GM21390 (cell line): ENCODE measurements at regions not wholly inside any gene's neighbourhood (a gene's known extent, or its start where the extent isn't known, plus 50 kb on each side); places are given as distances from the start of the nearest gene placed in this dataset.
"Not testable (repeated sequence)": the region's sequence is repeated elsewhere in the genome, so short reads cannot be mapped to it uniquely, and the experiment has no call there.

ENCODE experiments used
- ATAC-seq: cut with Tn5 transposase; IDR thresholded peaks from one replicate; pipeline ENCODE4 v1.9.1; 2021; ENCODE audit not compliant: unreplicated experiment

DNA sequence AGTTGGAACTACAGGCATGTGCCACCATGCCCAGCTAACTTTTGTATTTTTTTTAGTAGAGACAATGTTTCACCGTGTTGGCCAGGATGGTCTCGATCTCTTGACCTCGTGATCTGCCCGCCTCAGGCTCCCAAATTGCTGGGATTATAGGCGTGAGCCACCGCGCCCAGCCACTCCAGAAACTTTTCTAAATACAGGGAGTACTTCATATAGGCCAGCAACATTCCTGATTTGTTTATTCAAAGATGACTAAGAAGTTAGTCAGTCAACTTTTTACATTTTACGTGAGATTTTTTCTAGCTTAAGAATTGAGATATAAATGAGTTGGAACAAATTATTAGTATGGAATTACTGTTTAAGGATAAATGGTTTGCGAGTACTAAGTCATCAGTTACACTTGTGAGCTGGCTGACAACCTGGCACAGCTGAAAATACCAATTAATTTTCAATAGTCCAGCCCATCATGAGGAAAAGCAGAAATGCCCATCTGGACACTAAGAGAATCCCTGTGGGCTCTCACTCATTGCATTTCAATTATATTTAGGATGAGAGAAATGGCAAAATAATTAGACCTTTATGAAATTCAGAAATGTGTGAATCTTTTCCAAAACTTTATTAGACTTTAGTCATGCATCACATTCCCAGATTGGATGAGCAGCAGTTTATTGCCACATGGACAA is 430.8 kb upstream of the SPATA31A3 start:
- ATAC-seq: not testable (repeated sequence)

DNA sequence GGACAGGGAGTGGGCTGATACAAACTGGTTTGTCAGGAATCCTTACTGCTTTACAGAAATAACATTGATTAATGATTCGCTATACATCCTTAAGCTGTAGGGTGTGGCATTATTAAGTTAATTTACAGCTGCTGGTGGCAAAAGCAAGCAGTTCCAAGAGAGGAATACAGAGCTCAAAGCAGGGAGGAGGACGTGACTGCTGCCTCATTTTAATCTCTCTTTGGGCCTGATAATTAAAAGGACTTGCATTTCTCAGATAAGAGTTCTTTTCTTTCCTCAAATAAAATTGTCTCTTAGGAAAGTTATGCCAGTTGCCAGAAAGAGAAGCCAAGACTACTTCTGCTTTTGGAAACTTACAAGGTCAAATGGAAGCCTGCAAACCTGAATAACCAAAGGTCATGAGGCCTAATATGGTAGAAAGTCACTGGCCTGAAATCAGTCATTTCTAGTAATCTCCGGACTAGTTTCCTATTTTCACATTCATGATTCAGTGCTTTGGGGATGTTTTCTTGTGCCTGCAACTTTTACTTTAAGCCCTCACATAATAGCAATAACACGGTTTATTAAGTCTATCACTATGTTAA is 426.2 kb upstream of the SPATA31A3 start:
- ATAC-seq: not testable (repeated sequence)

DNA sequence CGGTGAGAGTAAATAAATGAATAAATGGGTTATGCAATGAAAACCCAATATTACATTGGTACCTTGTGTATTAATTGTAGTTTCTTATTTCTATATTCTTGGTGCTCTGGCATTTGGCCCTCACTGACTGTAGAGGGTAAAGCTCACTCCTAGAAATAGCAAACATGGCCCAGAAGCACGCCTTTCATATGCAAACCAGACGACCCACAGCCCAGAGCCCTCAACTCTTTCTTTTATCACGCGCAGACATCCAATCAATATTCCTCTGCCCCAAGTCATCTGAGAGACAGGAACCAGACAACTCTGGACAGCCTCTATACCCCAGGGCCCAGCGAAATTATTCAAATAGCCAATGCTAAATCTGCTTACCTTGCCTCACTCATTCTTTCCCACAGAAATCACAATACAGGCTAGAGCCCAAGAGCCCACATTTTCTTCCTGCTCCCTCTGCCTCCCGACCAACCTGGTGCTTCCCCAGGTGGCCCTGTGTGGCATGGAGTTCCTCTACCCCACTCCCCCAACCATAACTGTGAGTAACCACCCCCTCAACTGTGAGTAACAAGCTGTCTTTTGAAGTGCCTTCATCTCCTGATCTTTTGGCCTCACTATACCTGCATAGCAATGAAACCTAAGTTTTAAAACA is 425.1 kb upstream of the SPATA31A3 start:
- ATAC-seq: not testable (repeated sequence)

DNA sequence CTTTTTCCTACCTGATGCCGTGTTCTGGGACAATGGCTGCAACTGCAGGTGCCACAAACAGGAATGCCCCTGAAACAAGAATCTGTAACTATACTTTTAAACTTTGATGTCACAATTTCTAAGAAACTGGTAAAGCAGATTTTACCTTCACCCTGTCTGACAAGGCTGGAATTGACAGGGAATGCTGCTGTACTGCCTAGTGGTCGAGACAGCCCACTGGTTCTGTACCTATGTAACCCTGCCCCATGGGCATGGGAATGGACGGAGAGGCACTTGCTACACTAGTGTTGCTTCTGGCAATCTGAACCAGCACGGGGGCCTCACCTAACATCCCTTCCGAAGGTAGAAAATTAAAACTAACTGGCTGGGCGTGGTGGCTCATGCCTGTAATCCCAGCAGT is 424.3 kb upstream of the SPATA31A3 start:
- not testable (repeated sequence) for ATAC-seq

DNA sequence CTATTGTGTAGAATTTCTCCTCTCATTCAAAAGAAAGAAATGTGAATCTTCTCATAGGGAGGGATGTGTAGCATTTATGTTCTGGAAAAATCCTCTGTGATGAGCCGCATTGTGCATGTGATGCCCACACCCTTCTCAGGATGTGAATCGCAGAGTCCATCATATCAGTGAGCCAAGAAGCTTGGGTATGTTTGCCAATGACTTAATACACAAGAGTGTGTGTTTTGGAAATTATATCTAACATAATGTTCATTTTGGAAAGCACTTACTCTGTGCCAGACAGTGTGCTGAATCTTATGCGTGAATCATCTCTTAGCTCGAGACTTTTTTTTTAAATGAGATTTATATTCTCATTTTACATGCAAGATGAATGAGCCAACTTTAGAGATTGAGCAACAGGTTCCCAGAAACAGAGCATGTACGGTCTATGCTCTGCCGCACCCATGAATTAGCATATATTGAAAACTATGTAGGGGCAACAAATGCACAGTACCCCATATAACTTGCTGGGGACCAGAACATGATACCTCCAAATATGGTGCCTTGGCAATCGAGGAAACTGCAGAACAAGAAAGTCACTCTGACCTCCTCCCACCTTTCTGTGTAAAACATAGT is 418.4 kb upstream of the SPATA31A3 start:
- not testable (repeated sequence) for ATAC-seq

DNA sequence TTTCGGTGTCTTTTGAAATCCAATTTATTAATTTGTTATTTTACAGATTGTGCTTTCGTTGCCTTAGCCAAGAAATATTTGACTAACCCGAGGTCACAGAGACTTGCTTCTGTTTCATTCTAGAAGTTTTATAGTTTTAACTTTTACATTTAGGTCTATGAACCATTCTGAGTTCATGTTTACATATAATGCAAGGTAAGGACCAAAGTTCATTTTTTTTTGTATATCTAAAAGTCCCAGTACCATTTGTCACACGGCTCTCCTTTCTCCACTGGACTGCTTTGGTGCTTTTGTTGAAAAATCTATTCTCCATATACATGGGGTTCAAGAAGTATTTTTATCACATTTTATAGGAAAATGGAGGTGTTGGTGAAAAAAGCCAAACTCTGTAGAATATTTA is 411.4 kb upstream of the SPATA31A3 start:
- not testable (repeated sequence) for ATAC-seq

DNA sequence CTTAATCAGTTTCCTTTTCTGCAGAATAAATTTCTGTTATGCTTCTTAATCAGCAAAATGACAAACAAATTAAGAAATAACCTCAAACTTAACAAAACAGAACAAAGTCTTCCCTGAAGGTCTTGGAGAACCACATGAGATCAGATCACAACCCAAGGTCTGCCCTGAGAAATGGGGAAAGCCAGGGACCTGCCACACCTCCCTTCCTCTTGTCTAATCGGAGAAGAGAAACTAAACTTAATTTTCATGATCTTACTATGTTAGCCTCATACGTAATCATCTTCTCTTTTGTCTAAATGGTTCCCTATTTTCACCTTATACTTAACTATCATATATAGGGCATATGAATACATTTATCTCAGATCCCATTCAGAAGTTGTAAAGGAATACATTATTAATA is 405.4 kb upstream of the SPATA31A3 start:
- ATAC-seq: not testable (repeated sequence)

DNA sequence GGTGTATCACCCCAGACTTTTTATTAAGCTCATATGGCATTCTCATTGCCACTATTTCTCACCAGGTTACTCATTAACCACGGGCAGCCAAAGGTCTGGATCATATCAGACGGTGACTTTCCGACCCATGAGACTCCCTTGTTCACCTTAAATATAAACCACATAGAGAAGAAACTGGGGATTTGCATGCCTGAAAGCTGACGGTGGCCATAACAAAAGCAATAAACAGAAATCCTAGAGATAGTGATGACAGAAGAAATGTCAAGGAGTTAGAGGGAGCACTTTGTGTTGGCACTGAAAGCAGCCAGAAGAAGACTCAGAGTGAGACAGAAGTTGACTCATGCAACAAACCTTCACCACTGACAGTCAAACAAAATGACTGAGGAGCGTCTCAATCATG is 402.4 kb upstream of the SPATA31A3 start:
- ATAC-seq: not testable (repeated sequence)

DNA sequence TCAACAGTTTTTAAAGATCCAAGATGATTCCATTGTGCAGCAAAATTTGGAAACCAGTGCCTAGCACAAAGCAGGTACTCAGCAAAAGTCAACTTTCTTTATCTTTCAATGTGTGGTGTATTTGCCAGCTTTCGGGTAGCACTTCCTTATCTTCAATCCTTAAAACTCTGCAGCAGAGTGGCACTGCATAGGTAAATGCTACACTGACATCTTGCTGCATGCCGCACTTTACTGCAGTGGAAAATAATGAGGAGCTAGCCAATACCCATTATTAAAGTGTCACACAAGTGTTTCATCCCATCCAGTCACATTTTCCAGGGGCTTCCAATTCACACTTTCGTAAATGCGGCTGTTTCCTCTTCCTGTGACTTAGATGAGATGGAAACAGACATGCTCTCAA is 401.7 kb upstream of the SPATA31A3 start:
- ATAC-seq: not testable (repeated sequence)

DNA sequence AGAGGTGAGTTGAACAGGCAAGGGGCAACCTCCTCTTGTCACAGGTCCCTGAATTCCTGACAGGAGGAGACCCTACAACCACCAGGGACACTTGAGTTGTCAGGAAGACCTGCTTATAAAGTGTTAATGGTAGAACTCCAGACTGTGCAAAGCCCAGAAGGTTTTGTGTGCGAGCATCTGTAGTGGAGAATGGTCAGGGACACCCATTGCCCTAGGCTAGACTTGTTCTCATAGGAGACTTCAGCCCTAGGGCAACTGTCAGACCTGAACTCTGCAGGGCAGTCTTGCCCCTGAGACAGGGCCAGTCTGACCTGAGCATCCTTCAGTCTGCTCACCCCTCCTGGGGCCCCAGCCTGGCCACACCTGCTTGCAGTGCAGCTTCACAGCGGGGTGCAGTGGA is 377.3 kb upstream of the SPATA31A3 start:
- ATAC-seq: not testable (repeated sequence)

DNA sequence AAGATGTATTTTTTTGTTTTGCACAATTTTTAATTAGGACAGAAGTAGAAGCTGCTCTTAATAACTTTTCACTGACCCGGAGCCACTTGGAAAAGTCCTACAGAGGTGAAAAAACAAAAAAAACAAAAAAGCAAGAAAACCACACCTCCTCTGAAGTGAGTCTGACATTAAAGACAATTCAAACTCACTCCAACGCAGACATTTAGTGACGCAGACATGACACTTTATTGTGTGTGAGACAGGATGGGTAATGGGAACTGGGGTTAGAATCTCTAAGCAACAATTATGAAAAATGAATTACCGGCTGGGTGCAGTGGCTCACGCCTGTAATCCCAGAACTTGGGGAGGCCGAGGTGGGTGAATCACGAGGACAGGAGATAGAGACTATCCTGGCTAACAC is 370.0 kb upstream of the SPATA31A3 start:
- ATAC-seq: not testable (repeated sequence)

DNA sequence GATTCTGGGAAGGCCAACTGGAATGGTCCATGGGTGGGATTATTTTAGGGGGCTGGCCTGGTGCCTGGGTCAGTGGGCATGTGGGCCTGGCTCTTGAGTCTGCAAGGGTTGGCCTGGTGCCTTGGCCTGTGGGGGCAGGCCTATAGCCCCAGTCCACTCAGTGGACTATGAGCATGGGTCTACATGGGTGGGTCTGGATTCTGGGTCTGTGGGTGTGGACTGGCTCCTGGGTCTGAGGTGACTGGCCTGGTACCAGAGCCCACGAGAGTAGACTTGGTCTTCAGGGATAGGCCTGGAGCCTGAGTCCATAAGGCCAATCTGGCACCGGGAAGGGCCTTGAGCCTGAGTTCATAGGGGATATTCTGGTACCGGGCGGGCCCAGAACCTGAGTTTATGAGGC is 361.6 kb upstream of the SPATA31A3 start:
- not testable (repeated sequence) for ATAC-seq

DNA sequence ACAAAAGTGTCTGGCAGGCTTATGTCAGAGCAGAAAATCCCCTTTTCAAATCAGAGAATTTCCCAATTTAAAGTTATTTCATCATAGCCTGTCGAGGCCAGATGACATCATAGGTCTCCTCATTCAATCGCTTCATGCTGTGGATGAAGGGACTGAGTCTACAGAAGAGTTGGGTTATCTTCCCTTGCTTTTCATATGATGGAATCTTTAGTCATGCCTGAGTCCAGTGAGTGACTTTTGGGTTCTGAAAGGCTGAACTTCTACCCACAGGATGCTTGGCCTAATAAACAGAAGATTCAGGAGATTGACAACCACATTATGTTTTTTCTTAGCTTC is 357.0 kb upstream of the SPATA31A3 start:
- not testable (repeated sequence) for ATAC-seq

DNA sequence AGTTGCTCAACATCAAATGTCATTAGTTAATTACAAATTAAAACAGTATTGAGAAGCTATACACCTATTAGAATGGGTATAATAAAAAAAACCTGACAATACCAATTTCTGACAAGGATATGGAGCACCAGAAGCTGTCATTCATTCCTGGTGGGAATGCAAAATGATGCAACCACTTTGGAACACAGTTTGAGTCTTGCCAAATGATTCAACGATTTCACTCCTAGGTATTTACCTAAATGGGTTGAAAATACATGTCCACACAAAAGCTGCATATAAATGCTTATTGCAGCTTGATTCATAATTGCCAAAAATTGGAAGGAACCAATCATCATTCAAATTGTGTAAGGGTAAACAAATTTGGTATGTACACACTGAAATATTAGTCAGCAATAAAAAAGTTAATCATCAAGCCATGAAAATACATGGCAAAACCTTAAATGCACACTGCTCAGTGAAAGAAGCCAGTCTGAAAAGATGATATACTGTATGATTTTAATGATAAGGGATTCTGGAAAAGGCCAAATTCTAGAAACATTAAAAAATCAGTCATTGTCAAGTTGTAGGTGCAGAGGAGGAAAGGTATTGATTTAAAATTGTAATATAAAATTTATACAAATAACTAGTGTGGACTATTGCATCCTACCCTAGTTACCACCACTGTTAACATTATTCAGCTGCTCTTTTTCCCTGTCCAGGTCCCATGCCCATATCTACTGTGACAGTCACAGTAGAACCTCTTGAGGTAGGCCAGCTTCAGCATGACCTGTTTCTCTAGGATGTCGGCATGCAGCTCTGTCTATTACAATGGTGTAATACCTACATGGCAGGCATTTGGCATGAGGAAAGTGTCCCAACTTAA is 356.4 kb upstream of the SPATA31A3 start:
- not testable (repeated sequence) for ATAC-seq

DNA sequence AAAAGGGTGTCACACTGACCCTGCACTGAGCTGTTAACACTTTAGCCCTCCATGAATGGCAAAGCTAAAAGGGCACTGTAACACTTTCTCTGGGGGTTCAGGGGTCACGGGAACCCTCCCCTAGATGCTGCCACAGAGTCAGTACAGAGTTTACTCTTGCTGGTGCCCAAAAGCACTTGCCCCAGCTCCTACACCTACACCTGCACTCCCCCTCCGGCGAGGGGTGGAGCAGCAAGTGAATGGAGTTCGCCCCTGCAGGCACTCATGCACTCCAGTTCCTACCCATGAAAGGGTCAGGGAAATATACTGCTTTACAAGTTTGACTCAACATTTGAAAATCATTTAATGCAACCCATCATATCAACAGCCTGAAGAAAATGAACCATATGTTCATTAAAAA is 355.7 kb upstream of the SPATA31A3 start:
- not testable (repeated sequence) for ATAC-seq

DNA sequence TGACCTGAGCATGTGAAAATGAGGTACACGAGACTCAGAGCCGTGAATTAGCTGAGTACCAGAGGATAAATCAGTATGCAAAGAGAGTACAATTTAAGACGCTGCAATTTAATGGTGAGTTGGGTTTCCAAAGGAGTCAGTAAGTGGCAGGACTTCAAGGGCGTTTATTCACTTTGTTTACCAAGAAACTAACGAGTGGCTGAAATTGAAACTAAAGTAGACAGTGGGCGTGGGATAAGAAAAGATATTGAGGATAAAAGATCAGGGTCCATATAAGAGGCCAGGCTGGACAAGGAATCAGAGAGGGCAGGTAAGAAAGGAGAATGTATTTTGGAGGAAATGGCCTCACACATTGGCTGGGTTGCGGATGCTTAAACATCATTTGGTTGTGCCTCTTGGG is 346.9 kb upstream of the SPATA31A3 start:
- ATAC-seq: not testable (repeated sequence)

DNA sequence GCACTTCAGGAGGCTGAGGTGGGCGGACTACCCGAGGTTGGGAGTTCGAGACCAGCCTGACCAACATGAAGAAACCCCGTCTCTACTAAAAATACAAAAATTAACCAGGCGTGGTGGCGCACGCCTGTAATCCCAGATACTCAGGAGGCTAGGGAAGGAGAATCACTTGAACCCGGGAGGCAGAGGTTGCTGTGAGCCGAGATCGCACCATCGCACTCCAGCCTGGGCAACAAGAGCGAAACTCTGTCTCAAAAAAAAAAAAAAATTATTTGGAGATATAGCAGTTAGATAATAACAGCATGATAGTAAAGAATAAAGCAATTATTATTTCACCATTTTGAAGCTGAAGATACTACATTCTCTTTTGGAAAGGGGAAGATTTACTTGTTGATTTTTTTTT is 345.9 kb upstream of the SPATA31A3 start:
- ATAC-seq: not testable (repeated sequence)

DNA sequence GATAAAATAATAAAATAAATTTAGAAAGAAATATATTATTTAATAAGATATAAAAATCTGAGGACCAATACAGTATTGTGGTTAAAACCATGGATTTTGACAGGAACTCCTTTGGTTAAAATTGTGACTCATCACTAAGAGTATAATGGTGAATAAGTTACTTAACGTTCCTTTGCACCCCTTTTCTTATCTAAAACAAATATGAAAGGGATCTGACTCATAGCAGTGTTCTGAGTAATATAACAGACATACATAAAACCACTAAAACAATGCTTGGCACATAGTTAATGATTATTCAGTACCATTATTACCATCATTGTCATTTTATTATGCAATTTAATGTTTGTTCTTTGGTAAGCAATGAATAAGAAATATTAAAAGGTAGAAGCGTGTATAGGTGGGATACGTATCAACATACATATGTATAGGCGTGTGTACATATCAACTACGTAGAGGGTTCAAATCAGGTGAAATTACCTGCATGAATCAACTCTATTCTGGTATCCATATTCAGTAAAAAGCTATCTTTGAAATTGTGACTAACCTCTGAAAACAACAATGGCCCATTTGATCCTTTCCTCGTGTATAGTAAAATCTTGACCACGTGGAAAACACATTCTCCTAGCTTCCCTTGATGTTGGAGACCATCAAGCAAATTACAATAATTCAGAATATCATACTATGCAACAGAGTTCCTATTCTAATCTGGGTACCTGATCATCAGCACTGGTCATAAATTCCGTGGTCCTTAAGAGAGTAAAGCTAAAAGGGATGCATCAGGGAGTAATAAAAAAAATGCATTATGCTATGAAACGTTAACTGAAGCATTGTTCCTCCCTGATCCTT is 342.6 kb upstream of the SPATA31A3 start:
- ATAC-seq: not testable (repeated sequence)

DNA sequence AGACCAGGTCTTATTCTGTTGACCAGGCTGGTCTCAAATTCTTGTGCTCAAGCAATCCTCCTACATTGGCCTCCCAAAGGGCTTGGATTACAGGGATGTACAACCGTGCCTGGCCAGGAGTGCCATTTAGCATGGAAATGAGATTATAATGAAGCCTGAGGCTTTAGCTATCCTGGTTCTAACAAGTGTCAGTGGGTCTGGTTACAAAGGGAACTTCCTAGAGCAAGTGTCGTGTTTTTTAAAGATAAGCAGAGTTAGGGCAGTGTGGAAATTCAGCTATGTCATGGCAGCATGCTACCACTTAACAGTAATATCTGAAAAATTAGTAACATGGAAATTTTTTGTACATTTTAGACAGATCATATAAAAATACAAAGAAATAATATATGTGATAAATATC is 339.3 kb upstream of the SPATA31A3 start:
- ATAC-seq: not testable (repeated sequence)

DNA sequence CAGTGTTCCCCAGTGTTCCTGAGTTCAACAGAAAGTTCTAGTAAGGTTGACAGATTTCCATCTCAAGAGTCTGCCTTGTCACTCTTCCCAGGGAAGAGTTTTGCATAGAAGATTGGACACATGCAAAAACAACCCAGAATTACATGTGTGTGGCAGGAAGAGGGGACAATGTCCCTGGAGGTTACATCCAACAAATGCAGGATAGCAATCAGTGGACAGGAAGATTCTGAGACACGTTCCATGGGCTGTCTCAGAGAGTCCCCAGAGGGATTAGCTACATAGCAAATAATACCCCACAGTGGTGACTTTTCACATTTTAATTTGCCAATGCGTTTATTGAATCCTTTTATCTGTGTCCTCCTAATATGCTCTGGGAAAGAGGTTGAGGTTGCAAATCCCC is 321.1 kb upstream of the SPATA31A3 start:
- ATAC-seq: not testable (repeated sequence)
